Activated CD4-positive, CD25-positive, alpha-beta regulatory T cell (primary cell): ENCODE measurements at regions not wholly inside any gene's neighbourhood (a gene's known extent, or its start where the extent isn't known, plus 50 kb on each side); places are given as distances from the start of the nearest gene placed in this dataset.

Source experiments
- DNase-seq, 4 experiments: peaks; one replicate each; lab custom pipeline; 2025; lab: John Stamatoyannopoulos, UW

GRCh38 chr16:85492295-85492864 is 120.7 kb upstream of the GSE1 start:
- DNase-seq, result no peak

- no peak for DNase-seq
These were observed 118.8 kb upstream of the GSE1 start for GRCh38 chr16:85494315-85494714.

DNA sequence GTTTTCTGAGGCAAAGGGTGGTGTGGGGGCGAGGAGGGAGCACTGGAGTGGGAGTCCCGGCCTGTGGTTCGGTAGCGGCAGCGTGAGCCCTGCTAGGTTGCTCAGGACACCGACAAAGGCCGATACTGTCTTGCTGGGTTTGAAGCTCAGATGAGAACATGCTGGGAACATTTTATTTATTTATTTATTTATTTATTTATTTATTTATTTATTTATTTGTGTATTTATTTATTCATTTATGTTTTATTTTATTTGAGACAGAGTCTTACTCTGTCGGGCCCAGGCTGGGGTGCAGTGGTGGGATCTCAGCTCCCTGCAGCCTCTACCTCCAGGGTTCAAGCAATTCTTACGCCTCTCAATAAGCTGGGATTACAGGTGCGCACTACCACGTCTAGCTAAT is 117.9 kb upstream of the GSE1 start:
- DNase-seq, result no peak

DNA sequence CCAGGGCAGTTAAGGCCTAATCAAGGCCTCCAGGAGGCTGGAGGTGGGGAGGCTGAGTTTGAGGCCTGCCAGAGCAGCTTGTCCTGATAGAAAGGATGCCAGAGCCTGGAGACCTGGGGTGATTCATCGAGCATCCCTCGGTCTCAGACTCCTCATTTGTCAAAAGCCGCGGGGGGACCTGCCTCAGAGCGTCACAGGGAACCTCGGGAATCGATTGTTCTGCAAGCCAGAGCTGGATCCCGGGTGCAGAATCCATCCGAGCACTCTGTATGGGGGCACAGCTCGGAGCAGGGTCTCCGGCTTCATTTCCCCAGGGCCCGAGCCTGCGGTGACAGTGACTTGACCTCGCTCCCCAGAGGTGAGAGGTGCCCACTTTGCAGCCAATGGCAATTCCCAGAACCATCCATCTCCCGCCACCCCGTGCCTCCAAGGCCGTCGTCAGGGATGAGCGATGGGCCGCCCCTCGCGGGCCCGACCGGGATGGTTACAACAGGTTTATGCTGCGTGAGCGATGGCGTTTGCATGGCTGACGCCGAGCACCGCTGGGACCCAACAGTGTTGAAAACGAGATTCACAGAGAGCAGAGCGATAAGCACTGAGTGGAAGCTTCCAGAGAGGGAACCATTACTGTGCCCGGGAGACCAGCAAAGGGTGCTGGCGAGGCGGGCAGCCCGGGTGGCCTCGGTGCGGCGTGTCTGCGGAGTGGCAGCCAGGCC is 117.1 kb upstream of the GSE1 start:
- no peak for DNase-seq

DNA sequence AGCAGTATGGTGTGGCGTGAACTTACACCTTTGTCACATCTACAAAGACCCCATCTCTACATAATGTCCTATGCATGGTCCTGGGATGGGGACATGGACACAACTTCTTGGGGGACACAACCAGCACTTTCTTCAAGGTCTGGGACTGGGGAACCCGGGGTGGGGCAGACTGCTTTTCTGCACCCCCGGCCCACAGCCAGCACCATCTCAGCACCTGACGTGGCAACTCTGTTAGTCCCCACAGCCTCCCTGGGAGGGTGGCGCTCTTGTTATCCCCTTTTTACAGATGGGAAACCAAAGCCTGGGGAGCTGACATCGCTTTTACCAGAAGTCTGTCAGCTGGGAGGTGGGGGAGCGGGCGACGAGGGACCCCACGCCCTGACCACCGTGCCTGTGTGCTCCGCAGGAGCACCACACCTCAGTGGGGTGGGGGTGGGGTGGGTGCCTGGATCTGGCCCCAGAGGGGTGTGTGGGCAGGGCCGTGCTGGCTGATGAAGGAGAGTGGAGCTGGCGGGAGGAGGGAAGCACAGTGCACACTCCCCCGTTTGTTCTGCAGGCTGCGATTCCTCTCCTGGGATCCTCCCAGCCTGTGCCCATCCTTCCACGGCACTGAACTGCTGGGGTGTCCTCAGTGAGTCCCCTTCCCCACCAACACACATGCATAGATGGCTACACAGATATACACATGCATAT is 115.4 kb upstream of the GSE1 start:
- DNase-seq, result no peak

DNA sequence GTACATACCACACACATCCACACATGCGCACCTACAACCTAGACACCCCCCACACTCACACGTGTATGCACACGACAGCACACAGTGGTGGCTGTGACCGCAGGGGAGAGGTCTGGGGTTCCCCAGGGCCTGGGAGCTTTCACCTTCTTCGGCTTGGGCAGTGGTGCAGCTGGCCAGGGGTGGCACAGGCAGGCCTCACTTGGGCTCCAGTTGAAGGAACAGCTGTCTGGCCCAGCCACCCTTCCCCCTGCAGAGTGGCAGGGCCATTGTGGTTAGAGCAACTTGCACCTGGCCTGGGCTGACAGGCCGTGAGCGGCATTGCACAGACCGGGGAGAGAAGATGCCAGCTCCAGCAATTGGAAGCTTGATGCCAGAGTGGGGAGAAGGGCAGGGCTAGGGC is 114.5 kb upstream of the GSE1 start:
- no peak for DNase-seq

DNA sequence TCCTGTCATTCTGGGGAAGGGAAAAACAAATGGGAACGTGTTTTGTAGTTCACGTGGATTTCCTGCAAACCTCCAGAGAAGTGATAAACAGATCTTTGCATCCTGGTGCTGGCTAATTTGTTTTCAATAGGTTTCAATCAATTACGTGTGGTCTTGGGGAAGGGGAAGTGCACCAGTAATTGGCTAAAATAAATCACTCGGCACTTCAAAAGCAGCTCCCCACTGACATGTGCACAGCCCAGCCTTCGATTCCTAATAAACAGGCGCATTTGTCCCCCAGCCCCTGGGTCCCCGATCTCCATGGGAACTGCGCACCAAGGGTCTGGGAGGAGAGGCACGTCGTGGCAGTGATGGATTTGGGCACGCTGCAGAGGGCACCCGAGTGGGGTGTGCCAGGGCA is 112.9 kb upstream of the GSE1 start:
- DNase-seq, result no peak

DNA sequence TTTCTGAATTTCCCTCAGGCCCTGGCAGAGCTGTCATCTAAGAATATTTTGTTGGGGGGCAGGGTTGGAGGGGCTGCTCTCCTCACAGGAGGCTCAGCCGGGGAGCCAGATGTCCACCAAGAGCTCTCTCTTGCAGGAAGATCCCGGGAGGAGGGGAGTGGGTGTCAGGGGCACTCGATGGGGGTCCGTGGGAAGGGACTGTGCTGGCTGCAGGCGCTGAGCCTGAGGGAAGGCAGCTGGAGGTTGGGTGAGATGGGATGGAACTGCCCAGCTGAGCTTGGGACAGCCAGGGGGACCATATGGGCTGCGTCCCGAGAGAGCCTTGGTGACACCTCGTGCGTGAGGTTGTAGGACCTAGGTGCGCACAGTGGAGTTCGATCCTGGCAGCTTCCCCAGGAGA is 111.2 kb upstream of the GSE1 start:
- no peak for DNase-seq

DNA sequence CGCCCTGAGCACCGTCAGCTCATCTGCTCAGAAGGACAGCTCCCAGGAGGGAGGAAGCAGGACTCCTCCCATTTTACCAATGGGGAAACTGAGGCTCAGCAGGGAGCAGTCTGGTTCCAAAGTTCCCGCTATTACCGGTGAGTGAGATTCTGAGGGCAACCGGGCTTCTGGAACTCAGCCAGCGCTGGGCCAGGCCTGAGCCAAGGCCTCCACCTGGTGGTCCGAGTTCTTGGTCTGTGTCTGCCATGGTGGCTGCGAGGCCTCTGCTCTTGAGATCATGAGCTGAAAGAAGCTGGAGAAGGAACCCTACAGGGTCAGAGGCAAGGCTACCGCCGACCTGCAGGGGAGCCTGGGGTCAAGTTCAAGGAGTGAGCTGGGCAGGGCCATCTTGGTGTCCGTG is 110.8 kb upstream of the GSE1 start:
- DNase-seq, result no peak

- no peak for DNase-seq
These were observed 109.4 kb upstream of the GSE1 start for GRCh38 chr16:85503679-85504231.

GRCh38 chr16:85504242-85504641 is 108.9 kb upstream of the GSE1 start:
- no peak for DNase-seq

DNA sequence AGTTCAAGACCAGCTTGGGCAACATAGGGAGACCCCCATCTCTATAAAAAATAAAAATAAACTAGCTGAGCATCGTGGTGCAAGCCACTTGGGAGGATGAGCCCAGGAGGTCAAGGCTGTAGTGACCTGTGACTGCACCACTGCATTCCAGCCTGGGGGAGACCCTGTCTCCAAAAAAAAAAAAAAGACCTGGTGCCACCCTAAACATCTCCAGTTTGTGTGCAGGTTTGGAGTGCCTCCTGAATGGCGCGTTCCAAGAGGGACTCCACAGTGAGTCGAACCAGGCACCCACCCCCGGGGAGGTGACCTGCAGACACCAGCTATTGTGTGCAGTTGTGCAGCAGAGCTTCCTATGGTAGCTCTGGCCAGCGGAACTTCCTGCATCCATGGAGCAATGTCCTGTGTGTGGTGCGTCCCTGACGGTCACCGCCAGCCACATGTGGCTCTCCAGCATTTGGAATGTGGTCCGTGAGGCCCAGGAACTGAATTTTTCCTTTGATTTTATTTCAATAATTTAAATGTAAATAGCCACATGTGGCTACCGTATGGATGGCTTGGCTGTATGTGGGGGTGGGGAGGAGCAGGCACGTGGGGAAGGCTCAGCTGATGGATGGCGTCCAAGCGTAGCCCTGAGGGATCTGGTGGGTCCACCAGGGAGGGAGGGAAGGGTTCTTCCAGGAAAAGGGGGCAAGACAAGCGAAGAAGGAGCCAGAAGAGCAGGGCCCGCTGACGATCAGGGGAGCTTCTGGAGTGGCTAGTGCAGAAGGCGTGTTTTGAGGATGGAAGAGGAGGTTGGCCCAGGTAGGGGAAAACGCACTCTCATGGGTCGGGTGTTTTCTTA is 107.1 kb upstream of the GSE1 start:
- no peak for DNase-seq

DNA sequence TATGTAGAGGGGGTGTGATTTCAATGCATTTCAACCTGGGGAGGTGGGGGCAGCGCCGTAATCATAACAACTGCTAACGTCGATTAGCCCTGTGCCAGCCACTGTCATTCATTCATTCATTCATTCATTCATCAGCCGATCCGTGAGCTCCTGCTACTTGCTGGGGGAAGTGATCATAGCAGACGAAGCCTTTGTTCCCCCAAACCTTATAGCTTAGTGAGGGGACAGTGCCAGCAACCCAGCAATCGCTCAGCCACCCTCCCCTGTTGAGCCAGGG is 106.5 kb upstream of the GSE1 start:
- no peak for DNase-seq

DNA sequence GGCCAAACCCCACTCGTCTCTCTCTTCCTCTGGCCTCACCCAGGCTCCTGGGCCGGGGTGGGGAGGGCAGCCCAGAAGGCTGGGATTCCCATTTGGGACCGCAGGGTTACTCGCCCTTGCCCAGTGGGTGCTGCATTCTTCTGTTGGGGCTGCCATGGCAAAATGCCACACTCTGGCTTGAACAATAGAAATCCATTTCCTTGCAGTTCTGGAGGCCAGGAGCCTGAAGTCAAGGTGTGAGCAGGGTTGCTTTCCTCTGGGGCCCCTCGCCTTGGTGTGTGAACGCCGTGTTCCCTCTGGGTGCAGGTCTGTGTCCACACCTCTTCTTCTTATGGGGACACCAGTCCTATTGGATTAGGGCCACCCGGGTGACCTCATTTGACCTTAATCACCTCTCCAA is 105.8 kb upstream of the GSE1 start:
- DNase-seq, result no peak

- no peak for DNase-seq
These were observed 104.7 kb upstream of the GSE1 start for GRCh38 chr16:85508388-85508787.

DNA sequence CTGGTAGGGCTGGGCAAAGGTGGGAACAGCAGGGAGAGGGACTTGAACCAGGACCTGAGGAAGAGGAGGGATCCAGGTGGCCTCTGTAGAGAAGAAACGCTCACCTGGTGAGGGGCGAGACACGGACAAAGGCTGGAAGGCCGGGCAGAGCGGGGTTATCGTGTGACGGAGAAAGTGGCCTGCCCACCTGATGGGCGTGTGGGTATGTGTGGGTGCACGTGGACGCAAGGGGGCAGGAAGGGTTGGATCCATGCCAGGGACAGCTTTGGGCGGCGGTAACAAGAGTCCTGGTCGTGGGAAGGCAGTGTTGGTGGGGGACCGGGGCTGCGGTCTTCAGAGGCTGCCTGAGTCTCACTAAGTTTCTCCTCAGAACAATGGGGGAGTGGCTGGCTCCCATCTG is 104.1 kb upstream of the GSE1 start:
- no peak for DNase-seq

GRCh38 chr16:85510041-85510659 is 103.0 kb upstream of the GSE1 start:
- DNase-seq, result no peak

DNA sequence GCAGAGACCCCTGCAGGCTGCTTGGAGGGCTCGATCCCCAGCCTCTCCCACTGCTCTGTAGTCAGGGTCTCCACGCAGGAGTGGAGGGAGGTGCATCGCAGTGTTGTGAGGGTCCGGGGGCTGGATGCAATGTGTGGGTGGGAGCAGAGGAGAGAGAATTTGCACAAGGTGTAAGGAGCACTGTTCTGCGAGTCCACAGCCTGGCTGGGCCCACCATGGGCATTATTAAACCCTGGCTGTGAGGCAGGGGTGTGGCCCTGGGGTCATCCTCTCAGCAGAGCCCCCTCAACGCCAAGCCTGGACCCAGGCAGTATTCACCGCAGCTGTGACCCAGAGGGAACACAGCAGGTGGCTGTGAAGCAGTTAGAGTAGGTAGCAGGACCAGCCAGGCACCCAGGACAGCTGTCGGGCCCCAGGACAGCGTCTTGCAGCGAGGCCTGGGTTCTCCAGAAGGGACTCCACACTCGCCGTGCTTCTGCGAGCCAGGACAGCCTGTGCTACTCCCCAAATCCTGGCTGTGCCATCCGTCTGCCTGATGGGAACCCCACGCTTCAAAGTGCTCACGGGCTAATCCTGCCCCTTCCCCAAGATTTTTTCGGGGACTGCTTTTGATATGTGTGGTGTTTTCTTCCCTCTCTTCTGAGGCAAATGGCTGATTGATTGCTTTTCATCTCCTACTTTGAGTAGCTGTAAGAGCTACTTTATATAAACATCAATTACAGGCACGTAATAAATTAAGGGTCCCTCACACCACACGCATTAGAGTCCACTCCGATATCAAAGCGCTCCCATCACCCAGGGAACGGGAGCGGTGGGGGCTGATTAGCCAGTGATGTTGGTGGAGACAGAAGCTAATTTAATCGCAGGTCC is 100.9 kb upstream of the GSE1 start:
- DNase-seq, result no peak

GRCh38 chr16:85512808-85513115 is 100.4 kb upstream of the GSE1 start:
- DNase-seq, result no peak

GRCh38 chr16:85513180-85513579 is 99.9 kb upstream of the GSE1 start:
- no peak for DNase-seq

GRCh38 chr16:85513649-85514048 is 99.5 kb upstream of the GSE1 start:
- DNase-seq, result no peak

DNA sequence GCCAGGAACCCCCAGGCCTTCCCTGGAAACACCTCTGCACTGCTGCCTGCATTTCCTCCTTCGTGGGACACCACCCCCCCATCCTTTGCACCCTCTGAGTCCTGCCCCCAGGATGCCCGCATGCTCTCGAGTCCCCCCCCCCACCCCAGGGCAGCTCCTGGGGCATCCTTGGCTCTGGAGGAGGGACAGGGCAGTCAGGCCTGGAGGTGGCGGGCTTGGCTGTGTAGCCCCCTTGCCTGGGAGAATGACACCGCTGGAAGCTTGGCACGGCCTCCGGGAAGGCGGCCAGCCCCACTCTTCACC is 98.9 kb upstream of the GSE1 start:
- no peak for DNase-seq
